ENCODE measurements at regions not wholly inside any gene's neighbourhood (a gene's known extent, or its start where the extent isn't known, plus 50 kb on each side); places are given as distances from the start of the nearest gene placed in this dataset.
A peak's percentile ranks its signal among the peaks of the same experiment; 100 is the strongest.
"Not testable (repeated sequence)": the region's sequence is repeated elsewhere in the genome, so short reads cannot be mapped to it uniquely, and the experiment has no call there.

- no peak for TF ChIP-seq CTCF (conservative IDR thresholded peaks at IDR 0.05)
- peak overlapping the region; percentile 80 for H3K27ac ChIP-seq
Observed at GRCh38 chr7:69430384-69431021, 167.8 kb upstream of the AUTS2 start.

GRCh38 chr7:69431626-69432025 lies 166.6 kb upstream of the AUTS2 start:
- TF ChIP-seq CTCF (conservative IDR thresholded peaks at IDR 0.05) = no peak
- no peak overlapping the region; the same call in 1 of the 2 replicates for H3K27ac ChIP-seq

- H3K27ac ChIP-seq = not testable (repeated sequence)
Observed at GRCh38 chr7:69432276-69432675, 166.0 kb upstream of the AUTS2 start.

DNA sequence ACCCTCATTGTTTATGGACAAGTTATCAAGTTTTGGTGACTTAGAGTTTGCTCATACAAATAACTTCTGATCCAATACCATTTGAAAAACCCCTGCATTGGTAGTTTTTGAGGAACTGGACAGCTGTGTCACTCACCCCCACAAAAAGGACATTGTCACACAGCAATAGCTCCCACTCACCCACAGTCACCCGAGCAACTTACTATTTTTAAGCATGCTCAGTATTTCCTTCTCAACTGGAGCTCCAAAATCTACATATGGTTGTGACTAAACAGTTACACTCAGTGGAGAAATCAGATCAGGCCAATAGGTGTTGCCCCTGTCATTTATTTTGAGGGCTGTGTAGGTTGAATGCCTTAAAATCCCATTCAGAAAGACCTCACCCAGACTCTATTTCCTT lies 165.2 kb upstream of the AUTS2 start:
- TF ChIP-seq CTCF (conservative IDR thresholded peaks at IDR 0.05) = no peak
- no peak overlapping the region for H3K27ac ChIP-seq

DNA sequence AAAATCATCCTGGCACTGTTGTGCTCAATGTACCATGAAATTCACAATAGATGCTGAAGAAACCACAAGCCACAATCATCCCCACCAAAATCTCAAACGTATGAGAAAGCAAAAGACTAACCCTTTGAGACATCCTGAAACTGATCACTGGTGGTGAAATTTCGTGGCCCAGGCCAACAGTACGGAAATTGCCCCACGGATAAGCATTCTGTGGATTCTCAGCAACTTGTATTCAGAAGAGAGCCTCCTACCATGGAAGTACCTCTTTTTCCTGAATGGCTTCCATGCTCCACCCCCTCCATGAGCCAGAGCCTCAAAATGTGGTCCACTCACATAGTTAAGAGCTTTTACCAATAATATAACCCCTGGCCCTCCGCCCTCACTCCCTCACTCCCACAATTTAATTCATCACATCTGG lies 163.9 kb upstream of the AUTS2 start:
- H3K27ac ChIP-seq = no peak overlapping the region

DNA sequence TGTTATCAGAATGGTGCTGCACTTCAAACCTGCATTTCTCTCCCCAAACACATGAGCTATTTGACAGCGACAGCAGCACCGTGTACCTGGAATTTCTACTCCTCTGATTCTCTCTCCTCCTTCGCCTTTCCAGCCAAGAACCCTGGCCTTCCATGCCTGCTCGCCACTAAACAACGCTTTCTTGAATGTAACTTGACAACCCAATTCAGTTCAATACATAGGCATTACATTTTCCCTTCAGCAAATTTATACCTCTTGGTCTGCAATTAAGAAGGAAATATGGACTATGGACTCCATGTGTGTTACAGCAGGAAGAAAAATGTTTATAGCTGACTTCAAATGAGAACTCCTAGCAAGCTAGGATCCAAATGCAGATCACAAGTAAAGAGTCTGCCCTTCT lies 162.6 kb upstream of the AUTS2 start:
- no peak for TF ChIP-seq CTCF (conservative IDR thresholded peaks at IDR 0.05)
- no peak overlapping the region for H3K27ac ChIP-seq

More for the DNA sequence above, 163.9 kb upstream of the AUTS2 start:
- TF ChIP-seq CTCF (conservative IDR thresholded peaks at IDR 0.05) = no peak

GRCh38 chr7:69436946-69437345 lies 161.3 kb upstream of the AUTS2 start:
- H3K27ac ChIP-seq = no peak overlapping the region
- no peak for TF ChIP-seq CTCF (conservative IDR thresholded peaks at IDR 0.05)

GRCh38 chr7:69438584-69439412 lies 159.5 kb upstream of the AUTS2 start:
- H3K27ac ChIP-seq = no peak overlapping the region
- TF ChIP-seq CTCF (conservative IDR thresholded peaks at IDR 0.05) = no peak

Measured in VCaP (cell line).